Retinal pigment epithelial cell (primary cell): ENCODE measurements at regions not wholly inside any gene's neighbourhood (a gene's known extent, or its start where the extent isn't known, plus 50 kb on each side); places are given as distances from the start of the nearest gene placed in this dataset.

Source experiments
- DNase-seq: peaks from one replicate; pipeline ENCODE4 v3.0.0-alpha.2; 2010; ENCODE audit warnings: low read depth
- H3K4me3 ChIP-seq: 2 replicates; pipeline ENCODE4 v1.5.1; 2011; ENCODE audit warnings: mild to moderate bottlenecking, low read length, control low read depth, moderate library complexity
- CTCF ChIP-seq: conservative IDR thresholded peaks from 2 replicates; pipeline ENCODE4 v1.5.1; 2011; ENCODE audit warnings: low read depth, low read length, control low read depth, inconsistent platforms

GRCh38 chr11:112650527-112650926, 310.7 kb upstream of the NCAM1 start:
- DNase-seq = no peak
- no peak for TF ChIP-seq CTCF
- H3K4me3 ChIP-seq = no peak overlapping the region

- H3K4me3 ChIP-seq = no peak overlapping the region
- no peak for DNase-seq
- no peak for TF ChIP-seq CTCF
Measured at GRCh38 chr11:112651386-112651785, 309.8 kb upstream of the NCAM1 start.

GRCh38 chr11:112652786-112653390, 308.3 kb upstream of the NCAM1 start:
- TF ChIP-seq CTCF = no peak

GRCh38 chr11:112655371-112655770, 305.8 kb upstream of the NCAM1 start:
- no peak for TF ChIP-seq CTCF
- H3K4me3 ChIP-seq = no peak overlapping the region
- DNase-seq = no peak

More at GRCh38 chr11:112652786-112653390, 308.3 kb upstream of the NCAM1 start:
- no peak for DNase-seq
- H3K4me3 ChIP-seq = no peak overlapping the region

GRCh38 chr11:112656772-112657428, 304.3 kb upstream of the NCAM1 start:
- H3K4me3 ChIP-seq = no peak overlapping the region
- DNase-seq = no peak

GRCh38 chr11:112658431-112658878, 302.8 kb upstream of the NCAM1 start:
- H3K4me3 ChIP-seq = no peak overlapping the region
- TF ChIP-seq CTCF = no peak
- no peak for DNase-seq

More at GRCh38 chr11:112656772-112657428, 304.3 kb upstream of the NCAM1 start:
- no peak for TF ChIP-seq CTCF

- H3K4me3 ChIP-seq = no peak overlapping the region
- no peak for DNase-seq
- no peak for TF ChIP-seq CTCF
Measured at GRCh38 chr11:112661146-112661545, 300.1 kb upstream of the NCAM1 start.
